Osteoblast (primary cell): ENCODE measurements at regions not wholly inside any gene's neighbourhood (a gene's known extent, or its start where the extent isn't known, plus 50 kb on each side); places are given as distances from the start of the nearest gene placed in this dataset.

Source experiments
- DNase-seq: peaks from one replicate; pipeline ENCODE4 v3.0.0; 2011; ENCODE audit warnings: low spot score, mixed read lengths; ENCODE audit not compliant: insufficient read length; ENCODE audit errors: missing footprints
- H2AFZ ChIP-seq: 2 replicates; pipeline ENCODE4 v1.6.0; 2011; ENCODE audit warnings: mild to moderate bottlenecking, low read length
- H3K27ac ChIP-seq: 2 replicates; pipeline ENCODE4 v1.5.1; 2011; ENCODE audit warnings: mild to moderate bottlenecking, low read depth, low read length, moderate library complexity
- H3K27me3 ChIP-seq: 2 replicates; pipeline ENCODE4 v1.6.0; 2012; ENCODE audit warnings: mild to moderate bottlenecking, control low read depth, inconsistent platforms, low read length, moderate library complexity; ENCODE audit not compliant: insufficient read depth
- H3K36me3 ChIP-seq: 2 replicates; pipeline ENCODE4 v1.5.1; 2011; ENCODE audit warnings: mild to moderate bottlenecking, low read length, control low read depth, moderate library complexity; ENCODE audit not compliant: insufficient read depth
- H3K4me1 ChIP-seq: 2 replicates; pipeline ENCODE4 v1.5.1; 2011; ENCODE audit warnings: mild to moderate bottlenecking, low read length, control low read depth, moderate library complexity; ENCODE audit not compliant: insufficient read depth
- H3K4me2 ChIP-seq: 2 replicates; pipeline ENCODE4 v1.6.0; 2011; ENCODE audit warnings: mild to moderate bottlenecking, low read length; ENCODE audit not compliant: insufficient read depth
- H3K4me3 ChIP-seq: fragments of 200-600 bp; sonication (generic); 3 replicates; pipeline ENCODE4 v1.5.1; 2012; ENCODE audit warnings: mild to moderate bottlenecking, low read length, inconsistent platforms; ENCODE audit not compliant: insufficient read depth
- H3K79me2 ChIP-seq: 2 replicates; pipeline ENCODE4 v1.6.0; 2012; ENCODE audit warnings: mild to moderate bottlenecking, low read length, control low read depth, inconsistent platforms; ENCODE audit not compliant: insufficient read depth
- H3K9me3 ChIP-seq: 2 replicates; pipeline ENCODE4 v1.5.1; 2011; ENCODE audit warnings: low read depth, low read length, control low read depth
- H4K20me1 ChIP-seq: 2 replicates; pipeline ENCODE4 v1.6.0; 2012; ENCODE audit warnings: mild to moderate bottlenecking, low read length, control low read depth; ENCODE audit not compliant: insufficient read depth
- CTCF ChIP-seq: IDR thresholded peaks from 2 replicates; pipeline ENCODE4 v1.5.1; 2011; ENCODE audit warnings: mild to moderate bottlenecking, low read depth, low read length, moderate library complexity; ENCODE audit errors: extremely low read depth

- H3K27ac ChIP-seq: no peak overlapping the region
- no peaks in the 10 kb centered on the region for H3K4me1 ChIP-seq
- H2AFZ ChIP-seq: no peak overlapping the region
- no peak overlapping the region for H3K4me2 ChIP-seq
- H3K9me3 ChIP-seq: no peaks in the 10 kb centered on the region
- TF ChIP-seq CTCF: no peak
- H4K20me1 ChIP-seq: no peaks in the 10 kb centered on the region
- no peaks in the 10 kb centered on the region for H3K79me2 ChIP-seq
- H3K27me3 ChIP-seq: no peaks in the 10 kb centered on the region
- H3K36me3 ChIP-seq: no peaks in the 10 kb centered on the region
- no peak overlapping the region for H3K4me3 ChIP-seq
- DNase-seq: no peak
Measured at GRCh38 chr2:188096910-188097309, 194.8 kb upstream of the GULP1 start.

GRCh38 chr2:188102881-188103280 is 188.8 kb upstream of the GULP1 start:
- Histone ChIP-seq H4K20me1 (no peaks in the 10 kb centered on the region), H3K4me2 (no peak overlapping the region), H3K9me3 (no peaks in the 10 kb centered on the region), H3K4me3 (no peak overlapping the region), H3K27me3 (no peaks in the 10 kb centered on the region), H2AFZ (no peak overlapping the region), H3K27ac (no peak overlapping the region), H3K4me1 (no peaks in the 10 kb centered on the region), H3K36me3 (no peaks in the 10 kb centered on the region), H3K79me2 (no peaks in the 10 kb centered on the region)
- TF ChIP-seq CTCF: no peak
- no peak for DNase-seq

- H3K4me3 ChIP-seq: no peak overlapping the region
- no peaks in the 10 kb centered on the region for H3K9me3 ChIP-seq
- no peaks in the 10 kb centered on the region for H3K27me3 ChIP-seq
- DNase-seq: no peak
- no peaks in the 10 kb centered on the region for H3K79me2 ChIP-seq
- TF ChIP-seq CTCF: no peak
- no peaks in the 10 kb centered on the region for H4K20me1 ChIP-seq
- no peaks in the 10 kb centered on the region for H3K36me3 ChIP-seq
- H2AFZ ChIP-seq: no peak overlapping the region
- H3K4me1 ChIP-seq: no peaks in the 10 kb centered on the region
- no peak overlapping the region for H3K4me2 ChIP-seq
- H3K27ac ChIP-seq: no peak overlapping the region
Measured at GRCh38 chr2:188114014-188114413, 177.7 kb upstream of the GULP1 start.

- Histone ChIP-seq H3K4me2 (no peak overlapping the region), H3K4me1 (no peaks in the 10 kb centered on the region), H2AFZ (no peak overlapping the region), H3K27ac (no peak overlapping the region), H4K20me1 (no peaks in the 10 kb centered on the region), H3K27me3 (no peaks in the 10 kb centered on the region), H3K36me3 (no peaks in the 10 kb centered on the region), H3K9me3 (no peaks in the 10 kb centered on the region), H3K4me3 (no peak overlapping the region), H3K79me2 (no peaks in the 10 kb centered on the region)
- TF ChIP-seq CTCF: no peak
- DNase-seq: peak; percentile 55
Measured at GRCh38 chr2:188117706-188118105, 174.0 kb upstream of the GULP1 start.
